B cell (primary cell): ENCODE measurements at regions not wholly inside any gene's neighbourhood (a gene's known extent, or its start where the extent isn't known, plus 50 kb on each side); places are given as distances from the start of the nearest gene placed in this dataset.

Source experiments
- CTCF ChIP-seq: fragments of 200-600 bp; IDR thresholded peaks from one replicate; pipeline ENCODE4 v1.8.0; 2022; ENCODE audit warnings: antibody characterized with exemption, mild to moderate bottlenecking
- EZH2 ChIP-seq: IDR thresholded peaks from 2 replicates; pipeline ENCODE4 v1.6.1; 2012; ENCODE audit warnings: borderline replicate concordance, low read depth, mild to moderate bottlenecking, moderate library complexity, low read length; ENCODE audit not compliant: insufficient read depth, poor library complexity, severe bottlenecking

- TF ChIP-seq CTCF (no peak), EZH2 (no peak)
Measured at GRCh38 chr5:118687100-118687499, 301.2 kb downstream of the DTWD2 start.
